Stimulated activated naive B cell treated with anti-CD40 and anti-IgM and Interleukin-4, amounts not matched to agents 10 μg/mL and 1 μg/mL and 100 μg/mL, for 72 hours (primary cell): ENCODE measurements at regions not wholly inside any gene's neighbourhood (a gene's known extent, or its start where the extent isn't known, plus 50 kb on each side); places are given as distances from the start of the nearest gene placed in this dataset.

Experiments
- ATAC-seq, 2 donors: fragments of 150-1000 bp; cut with Tn5 transposase; replicated peaks; 2 replicates each; pipeline ENCODE4 v1.10.0; 2021; ENCODE audit warnings: moderate library complexity in 1 of 2
- DNase-seq: peaks from one replicate; pipeline ENCODE4 v3.0.0; 2021
- H3K27ac Mint-ChIP-seq: one replicate; pipeline ENCODE4 v1.8.0; 2022; ENCODE audit warnings: mild to moderate bottlenecking, mixed read lengths
- H3K27me3 Mint-ChIP-seq, 2 donors: one replicate each; pipeline ENCODE4 v1.8.0; 2022; ENCODE audit warnings: mixed read lengths in 2 of 2
- H3K36me3 Mint-ChIP-seq, 2 donors: one replicate each; pipeline ENCODE4 v1.8.0; 2022; ENCODE audit warnings: mixed read lengths in 2 of 2, mild to moderate bottlenecking in 1 of 2
- H3K4me1 Mint-ChIP-seq, 2 donors: one replicate each; pipeline ENCODE4 v1.8.0; 2022; ENCODE audit warnings: mixed read lengths in 2 of 2, mild to moderate bottlenecking in 1 of 2
- H3K4me3 Mint-ChIP-seq, 2 donors: one replicate each; pipeline ENCODE4 v1.8.0; 2022; ENCODE audit warnings: mild to moderate bottlenecking in 2 of 2, mixed read lengths in 2 of 2, moderate library complexity in 1 of 2
- H3K9me3 Mint-ChIP-seq, 2 donors: one replicate each; pipeline ENCODE4 v1.8.0; 2022; ENCODE audit warnings: mixed read lengths in 2 of 2, mild to moderate bottlenecking in 1 of 2

DNA sequence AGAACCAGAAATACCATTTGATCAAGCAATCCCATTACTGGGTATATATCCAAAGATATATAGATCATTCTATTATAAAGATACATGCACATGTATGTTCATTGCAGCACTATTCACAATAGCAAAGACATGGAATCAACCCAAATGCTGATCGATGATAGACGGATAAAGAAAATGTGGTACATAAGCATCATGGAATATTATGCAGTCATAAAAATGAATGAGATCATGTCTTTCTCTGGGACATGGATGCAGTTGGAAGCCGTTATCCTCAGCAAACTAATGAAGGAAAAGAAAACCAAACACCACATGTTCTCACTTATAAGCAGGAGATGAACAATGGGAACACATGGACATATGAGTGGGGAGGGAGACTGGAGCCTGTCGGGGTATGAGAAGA lies 1540.9 kb upstream of the MIR17HG start:
- no peak for ATAC-seq
- Mint-ChIP-seq H3K4me1 (no peaks in the 10 kb centered on the region), H3K27me3 (no peaks in the 10 kb centered on the region), H3K4me3 (no peak overlapping the region), H3K36me3 (no peaks in the 10 kb centered on the region), H3K27ac (no peak overlapping the region), H3K9me3 (peaks cover 2 to 12% of the 10 kb centered on the region in 2 donors)
- no peak for DNase-seq

DNA sequence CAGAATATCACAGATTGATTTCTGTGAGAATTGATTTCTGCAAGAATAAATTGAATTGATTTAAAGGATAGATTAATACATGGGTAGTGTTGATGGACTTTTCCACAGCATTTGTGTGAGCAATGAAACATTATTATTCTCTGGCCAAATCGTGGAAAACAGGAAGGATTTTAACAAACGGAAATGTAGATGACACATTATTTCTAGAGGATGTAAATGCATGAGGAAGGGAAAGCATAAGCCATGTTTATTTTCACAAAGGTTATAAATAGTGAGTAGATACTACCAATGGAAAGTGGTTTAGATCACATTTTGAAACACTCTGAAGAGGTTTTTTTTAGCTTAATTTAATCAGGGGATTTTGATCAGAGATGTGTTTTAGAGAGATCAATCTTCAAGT lies 1534.6 kb upstream of the MIR17HG start:
- Mint-ChIP-seq H3K4me1 (no peaks in the 10 kb centered on the region), H3K27me3 (no peaks in the 10 kb centered on the region), H3K4me3 (no peak overlapping the region), H3K9me3 (peaks cover 6 to 10% of the 10 kb centered on the region in 2 donors), H3K36me3 (no peaks in the 10 kb centered on the region), H3K27ac (no peak overlapping the region)
- ATAC-seq = no peak
- no peak for DNase-seq

DNA sequence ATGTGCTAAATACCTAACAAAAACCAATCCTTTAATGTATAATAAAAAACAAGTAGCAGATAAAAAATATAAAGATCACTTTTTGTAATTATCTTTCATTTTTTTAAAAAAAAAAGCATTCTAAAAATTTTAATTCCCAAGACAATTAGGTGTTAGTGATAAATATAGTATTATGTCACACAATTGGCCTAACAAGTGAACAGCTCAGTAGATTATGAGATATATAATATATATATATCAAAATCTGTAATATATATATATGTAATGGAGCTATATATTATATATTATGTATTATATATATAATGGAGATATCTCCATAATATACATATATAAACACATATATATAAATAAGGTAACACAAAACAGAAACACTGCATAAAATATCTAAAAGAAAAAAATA lies 1531.1 kb upstream of the MIR17HG start:
- Mint-ChIP-seq H3K36me3 (no peaks in the 10 kb centered on the region), H3K27me3 (no peaks in the 10 kb centered on the region), H3K27ac (no peak overlapping the region), H3K4me3 (no peak overlapping the region), H3K4me1 (no peaks in the 10 kb centered on the region), H3K9me3 (peaks cover 6 to 7% of the 10 kb centered on the region in 2 donors)
- no peak for DNase-seq
- no peak for ATAC-seq

DNA sequence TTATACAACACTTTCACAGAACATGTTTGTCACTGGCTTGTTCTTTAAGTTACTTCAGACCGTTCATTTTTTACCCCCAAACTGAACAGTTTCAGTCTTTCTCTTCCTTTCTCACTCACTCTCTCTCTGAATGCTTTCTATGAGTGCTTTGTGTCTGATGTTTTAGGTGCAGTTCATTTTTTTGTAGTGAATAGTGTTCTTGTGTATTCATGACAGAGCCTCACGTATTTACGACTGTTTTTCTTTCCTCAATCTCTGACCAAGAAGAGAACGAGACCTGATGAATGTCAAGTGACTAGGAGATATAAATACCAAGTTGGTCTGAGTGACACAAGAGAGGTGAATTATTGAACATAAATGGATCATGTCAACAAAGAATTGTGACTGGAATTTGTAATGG lies 1525.0 kb upstream of the MIR17HG start:
- Mint-ChIP-seq H3K27me3 (no peaks in the 10 kb centered on the region), H3K9me3 (peaks cover 2 to 5% of the 10 kb centered on the region in 2 donors), H3K27ac (no peak overlapping the region), H3K4me1 (no peaks in the 10 kb centered on the region), H3K4me3 (no peak overlapping the region), H3K36me3 (no peaks in the 10 kb centered on the region)
- ATAC-seq (no peak), DNase-seq (no peak)

DNA sequence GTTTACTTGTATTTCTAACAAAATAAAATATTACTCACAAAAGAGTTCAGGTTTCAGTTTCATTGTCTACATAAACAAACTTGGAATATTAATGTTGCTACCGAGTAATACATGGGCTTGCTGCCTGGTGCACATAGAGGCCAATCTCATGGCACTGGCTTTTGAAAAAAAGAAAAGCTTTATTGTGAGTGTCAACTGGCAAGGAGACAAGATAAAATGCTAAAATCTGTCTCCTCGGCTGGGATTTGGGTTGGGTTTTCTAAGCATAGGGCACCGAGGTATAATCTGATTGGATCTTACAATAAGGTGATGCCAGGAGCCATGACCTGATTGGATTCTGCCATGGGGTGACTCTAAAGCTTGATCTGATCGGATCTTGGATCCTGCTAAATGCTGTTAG lies 1519.9 kb upstream of the MIR17HG start:
- H3K36me3 Mint-ChIP-seq = no peaks in the 10 kb centered on the region
- DNase-seq (no peak), ATAC-seq (no peak)
- H3K4me1 Mint-ChIP-seq = no peaks in the 10 kb centered on the region
- H3K9me3 Mint-ChIP-seq = peaks cover 0 to 3% of the 10 kb centered on the region in 2 donors
- H3K27me3 Mint-ChIP-seq = no peaks in the 10 kb centered on the region
- no peak overlapping the region for H3K27ac Mint-ChIP-seq
- H3K4me3 Mint-ChIP-seq = no peak overlapping the region

DNA sequence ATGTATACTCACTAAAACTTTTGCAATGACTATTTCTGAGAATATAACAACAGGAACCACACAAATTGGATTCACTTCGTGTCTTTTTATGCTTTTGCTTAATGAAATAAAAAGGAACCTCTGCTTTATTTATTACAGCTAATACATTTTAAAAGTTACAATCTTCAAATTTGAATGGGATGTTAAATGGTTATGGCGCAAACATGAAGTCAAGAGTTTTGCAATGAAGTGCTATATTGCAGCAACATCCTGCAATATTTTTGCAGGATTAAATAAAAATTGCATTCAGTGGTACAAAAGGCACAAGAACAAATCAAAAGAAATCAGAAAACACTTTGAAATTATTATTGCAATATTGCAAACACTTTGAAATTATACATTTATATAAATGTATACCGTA lies 1519.0 kb upstream of the MIR17HG start:
- Mint-ChIP-seq H3K4me1 (no peaks in the 10 kb centered on the region), H3K27me3 (no peaks in the 10 kb centered on the region), H3K27ac (no peak overlapping the region), H3K36me3 (no peaks in the 10 kb centered on the region), H3K4me3 (no peak overlapping the region), H3K9me3 (peaks cover 0 to 3% of the 10 kb centered on the region in 2 donors)
- DNase-seq = no peak
- ATAC-seq = no peak

DNA sequence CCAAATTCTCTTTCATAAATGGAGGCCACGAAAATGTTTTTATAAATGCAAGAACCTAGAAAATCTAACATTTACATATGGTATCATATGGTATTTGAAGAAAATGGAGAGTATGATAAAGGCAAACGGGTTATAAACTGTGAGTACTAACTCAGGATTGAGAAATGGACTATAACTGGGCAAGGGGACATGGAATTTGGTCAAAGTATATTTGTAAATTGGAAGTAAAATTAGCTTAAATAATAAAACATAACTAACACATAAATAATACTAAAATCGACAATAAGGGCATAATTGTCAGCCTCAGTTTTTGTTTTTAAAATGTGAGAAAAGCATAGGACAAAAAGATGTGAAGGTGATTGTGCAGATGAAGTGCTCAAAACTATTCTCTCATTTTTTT lies 1516.3 kb upstream of the MIR17HG start:
- no peak for DNase-seq
- ATAC-seq = no peak
- Mint-ChIP-seq H3K9me3 (no peaks in the 10 kb centered on the region), H3K36me3 (no peaks in the 10 kb centered on the region), H3K4me1 (no peaks in the 10 kb centered on the region), H3K27me3 (no peaks in the 10 kb centered on the region), H3K27ac (no peak overlapping the region), H3K4me3 (no peak overlapping the region)

DNA sequence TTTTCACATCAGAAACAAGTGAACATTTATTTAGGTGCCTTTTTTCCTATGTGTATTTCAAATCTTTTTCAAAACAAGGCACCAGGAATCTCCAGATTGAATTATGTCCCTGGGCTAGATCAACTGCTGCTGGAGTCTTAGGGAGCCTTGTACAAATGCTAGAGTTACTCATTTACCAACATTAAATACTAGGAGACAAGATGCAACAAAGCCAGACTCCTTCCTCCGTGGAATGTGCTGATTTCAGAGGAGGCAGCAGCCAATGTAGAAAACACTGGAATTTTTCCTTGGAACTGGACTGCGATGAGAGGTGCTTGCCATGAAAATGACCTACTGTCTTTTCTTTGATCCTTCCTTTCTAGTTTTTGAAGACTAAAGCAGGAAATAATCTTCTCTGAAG lies 1514.7 kb upstream of the MIR17HG start:
- Mint-ChIP-seq H3K27ac (no peak overlapping the region), H3K27me3 (no peaks in the 10 kb centered on the region), H3K4me3 (no peak overlapping the region), H3K4me1 (no peaks in the 10 kb centered on the region), H3K36me3 (no peaks in the 10 kb centered on the region), H3K9me3 (peaks cover 3 to 4% of the 10 kb centered on the region in 2 donors)
- no peak for DNase-seq
- no peak for ATAC-seq

DNA sequence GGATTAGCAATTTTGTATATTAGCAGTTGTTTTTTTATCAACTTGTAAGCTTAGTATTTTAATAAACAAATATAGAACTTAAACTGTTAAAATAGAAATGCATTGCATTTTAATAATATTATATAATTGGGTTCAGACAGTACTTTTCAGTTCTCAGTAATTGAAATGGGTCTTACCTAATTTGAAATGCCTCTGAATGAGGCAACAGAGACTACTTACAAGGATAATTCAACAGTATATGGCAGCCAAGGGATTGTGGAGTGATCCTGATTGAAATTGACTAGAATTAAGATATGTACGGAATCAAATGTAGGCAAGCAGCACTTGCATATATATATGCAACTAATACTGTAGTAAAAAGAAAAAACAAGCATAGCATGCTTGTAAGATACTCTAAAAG lies 1503.9 kb upstream of the MIR17HG start:
- Mint-ChIP-seq H3K27ac (no peak overlapping the region), H3K9me3 (peaks cover 1 to 7% of the 10 kb centered on the region in 2 donors), H3K4me3 (no peak overlapping the region), H3K36me3 (no peaks in the 10 kb centered on the region), H3K27me3 (no peaks in the 10 kb centered on the region), H3K4me1 (no peaks in the 10 kb centered on the region)
- ATAC-seq (no peak), DNase-seq (no peak)

DNA sequence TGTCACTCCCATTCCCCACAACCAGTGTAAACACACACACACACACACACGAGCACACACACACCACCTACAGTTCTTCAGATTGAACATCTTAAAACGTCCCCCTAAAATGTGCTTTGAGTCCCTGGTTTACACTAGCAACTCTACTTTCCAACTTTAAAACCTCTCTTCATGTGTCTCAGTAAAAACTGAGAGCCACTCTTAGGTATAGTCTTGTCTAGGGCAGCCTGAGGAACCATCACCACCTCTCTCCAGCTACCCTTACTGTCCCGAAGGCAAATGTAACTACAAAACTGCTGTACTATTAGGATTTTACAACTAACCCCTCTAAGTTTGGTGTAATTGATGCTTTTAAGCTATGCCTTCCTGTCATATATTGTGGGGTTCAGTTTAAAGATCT lies 1501.6 kb upstream of the MIR17HG start:
- H3K27me3 Mint-ChIP-seq = no peaks in the 10 kb centered on the region
- H3K4me3 Mint-ChIP-seq = no peak overlapping the region
- no peaks in the 10 kb centered on the region for H3K36me3 Mint-ChIP-seq
- DNase-seq = no peak
- no peak for ATAC-seq
- no peaks in the 10 kb centered on the region for H3K4me1 Mint-ChIP-seq
- peaks cover 3 to 8% of the 10 kb centered on the region in 2 donors for H3K9me3 Mint-ChIP-seq
- H3K27ac Mint-ChIP-seq = no peak overlapping the region

DNA sequence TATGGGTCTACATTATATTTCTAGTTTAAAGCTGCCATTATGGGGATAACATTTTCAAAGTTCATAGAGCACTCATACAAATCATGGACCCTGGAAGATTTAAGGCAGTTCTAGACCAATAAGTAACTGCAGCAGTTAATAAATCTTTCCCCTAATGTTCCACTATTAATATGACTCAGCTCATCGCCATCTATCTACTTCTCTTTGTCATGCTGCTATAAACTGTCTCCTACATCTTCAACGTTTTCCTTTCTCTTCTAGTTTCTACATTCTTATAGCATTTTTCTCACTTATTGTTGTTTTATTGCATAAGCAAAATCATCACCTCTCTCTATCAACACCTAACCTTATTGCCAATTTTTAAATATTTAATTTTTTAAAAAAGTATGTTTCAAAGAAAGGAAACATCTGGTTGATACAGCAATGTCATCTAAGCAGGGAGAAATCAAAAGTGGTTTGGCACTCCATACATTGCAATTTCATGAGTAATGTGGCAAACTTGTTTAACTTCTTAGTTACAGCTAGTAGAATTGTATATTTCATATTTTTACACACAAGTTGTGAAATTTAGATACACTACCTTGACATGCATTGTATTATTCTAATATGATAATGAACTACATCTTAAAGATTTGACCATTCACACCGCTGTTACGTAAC lies 1500.4 kb upstream of the MIR17HG start:
- H3K9me3 Mint-ChIP-seq = peaks cover 3 to 8% of the 10 kb centered on the region in 2 donors
- ATAC-seq = no peak
- no peak overlapping the region for H3K4me3 Mint-ChIP-seq
- no peaks in the 10 kb centered on the region for H3K36me3 Mint-ChIP-seq
- no peaks in the 10 kb centered on the region for H3K4me1 Mint-ChIP-seq
- H3K27me3 Mint-ChIP-seq = no peaks in the 10 kb centered on the region
- H3K27ac Mint-ChIP-seq = no peak overlapping the region
- no peak for DNase-seq

DNA sequence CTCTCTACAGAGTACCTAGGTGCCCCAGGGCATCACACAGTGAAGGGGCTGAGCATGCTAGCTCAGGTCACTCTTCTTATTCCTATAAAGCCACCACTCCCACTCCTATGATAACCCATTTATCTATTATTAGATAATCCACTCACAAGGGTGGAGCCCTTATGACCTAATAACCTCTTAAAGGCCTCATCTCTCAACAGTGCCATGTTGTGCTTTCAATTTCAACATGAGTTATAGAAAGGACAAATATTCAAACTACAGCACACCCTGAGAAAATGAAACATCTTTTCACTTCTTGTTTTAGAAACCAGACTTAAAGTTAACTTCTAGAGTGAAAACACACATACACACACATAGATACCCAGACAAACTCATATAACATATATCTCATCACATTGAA lies 1494.9 kb upstream of the MIR17HG start:
- no peak for DNase-seq
- no peak overlapping the region for H3K4me3 Mint-ChIP-seq
- H3K9me3 Mint-ChIP-seq = peaks cover 3 to 4% of the 10 kb centered on the region in 2 donors
- H3K36me3 Mint-ChIP-seq = no peaks in the 10 kb centered on the region
- no peak overlapping the region for H3K27ac Mint-ChIP-seq
- H3K27me3 Mint-ChIP-seq = no peaks in the 10 kb centered on the region
- ATAC-seq = no peak
- no peaks in the 10 kb centered on the region for H3K4me1 Mint-ChIP-seq

DNA sequence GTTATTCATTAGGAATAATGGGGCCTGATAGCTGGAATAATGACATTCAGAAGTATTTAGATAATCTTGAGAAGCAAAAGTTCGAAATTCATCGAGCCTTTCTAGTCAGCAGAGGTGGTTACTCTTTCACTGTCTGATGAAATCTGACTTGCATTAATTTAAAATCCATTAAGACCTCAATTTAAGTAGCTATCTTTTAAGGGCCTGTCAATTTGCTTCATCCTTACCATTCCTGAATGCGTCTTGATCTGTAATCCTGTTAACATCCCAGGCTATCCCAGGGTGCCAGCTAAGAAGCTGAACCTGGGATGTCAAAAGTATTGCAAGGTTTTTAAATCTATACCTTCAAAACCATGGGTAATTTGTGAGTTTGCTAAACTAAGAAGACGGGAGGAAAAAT lies 1491.0 kb upstream of the MIR17HG start:
- DNase-seq (no peak), ATAC-seq (no peak)
- no peak overlapping the region for H3K27ac Mint-ChIP-seq
- H3K27me3 Mint-ChIP-seq = no peaks in the 10 kb centered on the region
- H3K9me3 Mint-ChIP-seq = peaks cover 0 to 1% of the 10 kb centered on the region in 2 donors
- no peaks in the 10 kb centered on the region for H3K4me1 Mint-ChIP-seq
- no peak overlapping the region for H3K4me3 Mint-ChIP-seq
- H3K36me3 Mint-ChIP-seq = no peaks in the 10 kb centered on the region

DNA sequence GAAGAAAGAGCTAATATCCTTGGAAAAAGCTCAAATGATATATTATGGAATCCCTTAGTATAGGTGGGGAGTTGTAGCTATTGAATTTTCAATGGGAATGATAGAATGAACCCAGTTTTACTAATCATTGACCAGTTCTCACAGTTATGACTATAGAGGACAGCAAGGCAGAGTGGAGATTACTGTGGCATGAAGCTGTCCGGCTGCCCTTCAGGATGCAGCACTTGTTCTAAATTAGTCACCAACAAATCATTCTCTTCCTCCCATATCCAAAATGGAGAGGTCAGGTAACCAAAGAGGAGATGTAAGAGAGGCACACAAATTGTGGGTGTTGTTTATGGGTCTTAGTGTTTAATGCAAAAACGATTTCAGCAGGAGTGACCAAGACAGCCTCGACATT lies 1490.0 kb upstream of the MIR17HG start:
- DNase-seq (no peak), ATAC-seq (no peak)
- H3K27me3 Mint-ChIP-seq = no peaks in the 10 kb centered on the region
- peaks cover 0 to 1% of the 10 kb centered on the region in 2 donors for H3K9me3 Mint-ChIP-seq
- no peaks in the 10 kb centered on the region for H3K4me1 Mint-ChIP-seq
- H3K27ac Mint-ChIP-seq = no peak overlapping the region
- H3K4me3 Mint-ChIP-seq = no peak overlapping the region
- no peaks in the 10 kb centered on the region for H3K36me3 Mint-ChIP-seq

DNA sequence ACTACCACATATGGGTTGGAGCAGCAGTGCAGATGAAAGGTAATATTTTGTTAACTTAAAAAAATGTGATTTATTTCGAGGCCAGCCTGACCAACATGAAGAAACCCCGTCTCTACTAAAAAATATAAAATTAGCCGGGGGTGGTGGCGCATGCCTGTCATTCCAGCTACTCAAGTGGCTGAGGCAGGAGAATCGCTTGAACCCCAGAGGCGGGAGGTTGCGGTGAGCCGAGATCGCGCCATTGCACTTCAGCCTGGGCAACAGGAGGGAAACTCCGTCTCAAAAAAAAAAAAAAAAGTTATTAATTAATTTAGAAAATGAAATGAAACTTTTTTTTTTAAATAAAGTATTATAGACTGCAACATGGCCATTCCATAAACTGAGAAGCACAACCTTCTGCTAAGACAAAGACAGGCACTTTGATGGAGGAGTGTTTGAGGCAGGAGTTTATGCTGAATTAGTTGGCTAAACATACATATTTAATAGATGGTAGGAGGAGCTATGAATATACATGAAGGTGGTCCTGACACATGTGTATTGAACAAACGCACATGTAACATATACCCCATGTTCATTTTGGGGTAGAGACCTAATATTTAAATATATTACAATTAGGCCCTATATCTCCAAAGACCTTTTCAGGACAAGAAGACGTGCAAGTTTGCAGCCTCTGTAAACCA lies 1485.3 kb upstream of the MIR17HG start:
- Mint-ChIP-seq H3K4me1 (no peaks in the 10 kb centered on the region), H3K4me3 (no peak overlapping the region), H3K27ac (no peak overlapping the region), H3K27me3 (no peaks in the 10 kb centered on the region), H3K9me3 (peaks cover 3 to 5% of the 10 kb centered on the region in 2 donors), H3K36me3 (no peaks in the 10 kb centered on the region)
- DNase-seq = no peak
- ATAC-seq = no peak
